Nephron progenitor cell (in vitro differentiated cells): ENCODE measurements at regions not wholly inside any gene's neighbourhood (a gene's known extent, or its start where the extent isn't known, plus 50 kb on each side); places are given as distances from the start of the nearest gene placed in this dataset.

ENCODE experiments used
- DNase-seq: peaks from one replicate; pipeline ENCODE4 v3.0.0; 2021
- H3K27ac Mint-ChIP-seq: 2 replicates; pipeline ENCODE4 v1.8.0; 2021; ENCODE audit warnings: mild to moderate bottlenecking, moderate library complexity, mixed read lengths
- H3K27me3 Mint-ChIP-seq: 2 replicates; pipeline ENCODE4 v1.8.0; 2021; ENCODE audit warnings: mild to moderate bottlenecking, low read depth, mixed read lengths; ENCODE audit not compliant: poor library complexity
- H3K36me3 Mint-ChIP-seq: 2 replicates; pipeline ENCODE4 v1.8.0; 2021; ENCODE audit warnings: low read depth, mixed read lengths
- H3K4me1 Mint-ChIP-seq: 2 replicates; pipeline ENCODE4 v1.8.0; 2021; ENCODE audit warnings: mixed read lengths
- H3K4me3 Mint-ChIP-seq: 2 replicates; pipeline ENCODE4 v1.8.0; 2021; ENCODE audit warnings: mild to moderate bottlenecking, moderate library complexity, mixed read lengths
- H3K9me3 Mint-ChIP-seq: 2 replicates; pipeline ENCODE4 v1.8.0; 2021; ENCODE audit warnings: mild to moderate bottlenecking, moderate library complexity, mixed read lengths
- CTCF ChIP-seq: fragments of 200-600 bp; sonication (generic); IDR thresholded peaks from 2 replicates; pipeline ENCODE4 v1.5.0; 2021; ENCODE audit warnings: antibody characterized with exemption

GRCh38 chr7:13057462-13058200 is 370.2 kb downstream of the ARL4A start:
- H3K9me3 Mint-ChIP-seq: no peaks in the 10 kb centered on the region
- H3K36me3 Mint-ChIP-seq: no peaks in the 10 kb centered on the region
- no peak for DNase-seq
- no peak for TF ChIP-seq CTCF
- peak overlapping the region; percentile 1 for H3K27ac Mint-ChIP-seq
- H3K27me3 Mint-ChIP-seq: peaks cover 4% of the 10 kb centered on the region
- H3K4me3 Mint-ChIP-seq: no peak overlapping the region
- peaks cover 23% of the 10 kb centered on the region for H3K4me1 Mint-ChIP-seq

- DNase-seq: no peak
- Mint-ChIP-seq H3K9me3 (no peaks in the 10 kb centered on the region), H3K4me3 (no peak overlapping the region), H3K4me1 (peaks cover 37% of the 10 kb centered on the region), H3K36me3 (no peaks in the 10 kb centered on the region), H3K27ac (no peak overlapping the region), H3K27me3 (peaks cover 4% of the 10 kb centered on the region)
- TF ChIP-seq CTCF: no peak
Measured at GRCh38 chr7:13060173-13060572, 372.7 kb downstream of the ARL4A start.

GRCh38 chr7:13061115-13061514 is 373.7 kb downstream of the ARL4A start:
- peaks cover 28% of the 10 kb centered on the region for H3K4me1 Mint-ChIP-seq
- peaks cover 4% of the 10 kb centered on the region for H3K27me3 Mint-ChIP-seq
- no peak for TF ChIP-seq CTCF
- H3K36me3 Mint-ChIP-seq: no peaks in the 10 kb centered on the region
- H3K9me3 Mint-ChIP-seq: no peaks in the 10 kb centered on the region
- no peak overlapping the region for H3K4me3 Mint-ChIP-seq
- no peak overlapping the region for H3K27ac Mint-ChIP-seq
- DNase-seq: no peak

GRCh38 chr7:13062631-13063030 is 375.2 kb downstream of the ARL4A start:
- Mint-ChIP-seq H3K9me3 (no peaks in the 10 kb centered on the region), H3K27ac (no peak overlapping the region), H3K27me3 (no peaks in the 10 kb centered on the region), H3K4me1 (peaks cover 31% of the 10 kb centered on the region), H3K4me3 (no peak overlapping the region), H3K36me3 (no peaks in the 10 kb centered on the region)
- TF ChIP-seq CTCF: no peak
- DNase-seq: no peak

GRCh38 chr7:13067036-13067435 is 379.6 kb downstream of the ARL4A start:
- Mint-ChIP-seq H3K36me3 (no peaks in the 10 kb centered on the region), H3K9me3 (no peaks in the 10 kb centered on the region), H3K27ac (peak overlapping the region; percentile 95), H3K27me3 (no peaks in the 10 kb centered on the region), H3K4me1 (peaks cover 31% of the 10 kb centered on the region), H3K4me3 (no peak overlapping the region)
- TF ChIP-seq CTCF: no peak
- peak; percentile 8 for DNase-seq

GRCh38 chr7:13068032-13068431 is 380.6 kb downstream of the ARL4A start:
- no peak overlapping the region for H3K4me3 Mint-ChIP-seq
- H3K27me3 Mint-ChIP-seq: no peaks in the 10 kb centered on the region
- H3K36me3 Mint-ChIP-seq: no peaks in the 10 kb centered on the region
- no peak for DNase-seq
- H3K4me1 Mint-ChIP-seq: peaks cover 21% of the 10 kb centered on the region
- no peak for TF ChIP-seq CTCF
- no peak overlapping the region for H3K27ac Mint-ChIP-seq
- H3K9me3 Mint-ChIP-seq: no peaks in the 10 kb centered on the region
